DMS 273 (cell line): ENCODE measurements at regions not wholly inside any gene's neighbourhood (a gene's known extent, or its start where the extent isn't known, plus 50 kb on each side); places are given as distances from the start of the nearest gene placed in this dataset.
"Not testable (repeated sequence)": the region's sequence is repeated elsewhere in the genome, so short reads cannot be mapped to it uniquely, and the experiment has no call there.

Experiments
- DNase-seq: peaks from one replicate; lab custom pipeline; 2025; ENCODE audit not compliant: unreplicated experiment; lab: John Stamatoyannopoulos, UW

DNA sequence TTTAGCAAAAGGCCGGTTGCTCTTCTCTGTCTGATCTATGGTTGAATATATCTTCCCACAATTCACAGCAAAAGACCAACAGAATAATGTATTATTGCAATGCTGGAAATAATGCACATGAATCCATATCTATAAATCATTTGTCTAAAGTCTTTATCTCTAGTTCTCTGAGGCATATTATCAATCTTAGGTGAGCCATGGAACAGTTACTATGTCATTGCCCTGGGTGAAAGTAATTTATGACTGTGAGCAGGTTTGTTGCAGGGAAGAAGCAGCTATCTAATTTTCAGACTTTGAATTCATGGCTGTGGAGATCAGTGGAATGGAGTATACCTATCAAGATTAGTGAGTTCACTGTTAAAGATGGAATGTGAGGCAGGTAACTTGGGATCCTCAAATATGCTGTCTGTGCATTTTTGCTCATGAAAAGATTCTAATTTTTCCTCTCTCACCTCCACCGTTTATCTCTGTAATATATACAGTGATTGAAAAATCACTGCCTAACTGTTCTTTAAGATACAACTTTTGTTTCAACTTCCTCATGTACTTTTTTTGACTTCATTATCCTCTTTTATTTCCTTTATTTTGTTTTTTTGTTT lies 256.8 kb upstream of the ARSJ start:
- DNase-seq: no peak

DNA sequence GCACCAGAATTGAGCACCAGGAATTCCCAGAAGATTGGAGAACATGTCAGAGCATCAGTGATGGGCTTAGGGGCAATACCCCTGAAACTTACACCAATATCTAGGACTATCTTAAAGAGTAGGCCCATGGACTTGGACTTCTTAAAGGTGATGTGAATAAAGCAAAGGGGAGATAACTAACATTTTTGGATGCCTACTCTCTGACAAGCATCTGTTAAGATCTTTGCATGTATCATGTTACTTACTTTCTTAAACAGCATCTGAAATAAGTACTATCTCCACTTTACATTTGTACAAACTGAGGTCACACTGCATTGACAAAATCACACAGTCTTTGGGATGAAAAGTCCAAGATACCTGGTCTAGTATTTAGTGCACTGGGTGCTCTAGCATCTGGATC lies 258.6 kb upstream of the ARSJ start:
- DNase-seq: no peak

DNA sequence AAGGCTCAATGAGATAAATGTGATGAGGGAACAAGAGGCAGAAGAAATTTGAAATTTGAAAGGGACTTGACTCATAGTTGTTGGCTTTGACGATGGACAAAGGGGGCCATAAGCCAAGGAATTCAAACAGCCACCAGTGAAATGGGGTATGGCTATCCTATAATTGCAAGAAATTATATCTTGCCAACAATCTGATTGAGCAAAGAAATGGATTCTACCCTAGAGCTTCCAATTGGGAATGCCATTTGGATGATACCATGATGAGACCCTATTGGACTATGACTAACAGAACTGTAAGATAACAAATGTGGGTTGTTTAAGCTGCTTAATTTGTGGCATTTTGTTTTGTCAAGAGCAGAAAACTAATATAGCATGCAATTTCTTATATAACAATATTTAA lies 270.1 kb upstream of the ARSJ start:
- no peak for DNase-seq

DNA sequence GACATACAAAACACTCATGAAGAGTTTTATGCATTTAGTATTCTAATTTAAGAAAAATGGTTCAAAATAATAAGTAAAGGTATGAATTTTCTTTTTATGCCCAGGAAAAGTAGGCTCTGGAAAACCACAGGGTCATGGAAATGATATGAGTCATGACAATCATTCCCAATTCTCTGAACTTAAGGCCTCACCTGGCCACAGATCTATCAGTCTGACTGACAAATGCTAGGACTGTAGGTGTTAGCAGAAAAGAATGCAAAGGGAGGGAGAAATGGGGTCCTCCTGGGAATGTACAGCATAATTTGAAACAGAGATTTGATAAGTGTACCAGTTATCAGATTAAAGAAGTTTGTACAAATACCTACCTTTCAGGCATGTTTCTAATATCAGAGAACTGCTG lies 270.5 kb upstream of the ARSJ start:
- no peak for DNase-seq

DNA sequence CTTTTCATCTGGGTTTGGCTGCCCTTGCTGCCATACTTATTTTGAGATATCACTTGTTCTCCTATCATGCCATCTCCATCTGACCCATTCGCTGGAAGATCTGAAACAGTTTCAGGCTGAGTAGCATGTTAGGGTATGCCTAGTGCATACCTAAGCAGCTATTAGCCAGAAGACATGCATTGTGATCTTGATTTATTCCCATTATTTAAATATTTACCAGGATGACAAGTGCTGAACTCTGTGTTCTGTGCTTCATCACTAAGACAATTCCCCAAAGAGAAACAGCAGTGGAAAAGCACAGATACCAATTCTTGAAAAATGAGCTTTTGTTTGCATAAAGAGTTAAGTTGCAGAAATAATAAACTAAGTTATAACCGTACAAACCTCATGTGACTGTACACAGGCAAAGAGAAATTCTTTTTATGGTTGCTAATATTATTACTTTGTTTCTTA lies 271.0 kb upstream of the ARSJ start:
- no peak for DNase-seq

DNA sequence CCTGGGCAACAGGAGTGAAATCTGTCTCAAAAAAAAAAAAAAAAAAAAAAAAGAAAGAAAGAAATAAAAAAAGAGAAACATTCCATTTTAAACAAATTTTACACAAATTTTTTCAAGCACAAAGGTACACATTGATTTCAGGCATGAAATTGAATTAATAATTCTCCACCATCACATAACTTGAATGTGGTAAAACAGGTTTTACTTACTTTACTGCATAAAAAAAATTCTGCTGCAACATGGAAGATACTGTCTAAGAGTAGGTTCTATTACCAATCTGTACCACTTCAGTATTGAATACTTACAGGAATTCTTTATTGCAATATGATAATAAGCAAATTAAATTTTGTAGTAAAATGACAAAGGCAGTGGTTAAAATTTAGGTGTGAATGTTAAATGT lies 271.6 kb upstream of the ARSJ start:
- no peak for DNase-seq

DNA sequence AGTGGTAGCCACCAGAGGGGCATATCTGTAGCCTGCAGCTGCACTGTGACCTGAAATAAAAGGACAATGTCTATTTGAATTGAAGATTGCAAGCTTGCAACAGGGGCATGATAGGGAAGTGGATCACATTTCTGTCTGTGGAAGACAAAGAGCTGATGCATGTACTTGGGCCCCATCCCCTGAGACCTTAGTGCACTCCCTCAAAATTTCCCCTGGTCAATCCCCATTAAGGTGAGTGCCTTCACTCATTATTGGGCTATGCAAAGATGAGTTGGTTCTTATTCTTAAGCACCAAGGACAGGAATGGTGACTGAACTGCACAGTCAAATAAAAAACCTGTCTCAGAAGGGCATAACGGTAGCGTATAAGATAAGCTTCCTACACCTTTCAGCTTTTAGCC lies 273.1 kb upstream of the ARSJ start:
- DNase-seq: no peak

DNA sequence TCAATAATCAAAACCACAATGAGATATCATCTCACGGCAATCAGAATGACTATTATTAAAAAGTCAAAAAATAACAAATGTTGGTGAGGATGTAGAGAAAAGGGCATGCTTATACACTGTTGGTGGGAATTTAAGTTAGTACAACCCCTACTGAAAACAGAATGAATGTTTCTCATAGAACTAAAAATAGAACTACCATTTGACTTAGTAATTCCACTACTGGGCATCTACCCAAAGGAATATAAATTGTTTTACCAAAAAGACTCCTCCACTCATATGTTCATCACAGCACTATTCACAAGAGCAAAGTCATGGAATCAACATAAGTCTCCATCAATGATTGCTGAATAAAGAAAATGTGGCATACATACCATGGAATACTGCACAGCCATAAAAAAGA lies 278.1 kb upstream of the ARSJ start:
- no peak for DNase-seq

DNA sequence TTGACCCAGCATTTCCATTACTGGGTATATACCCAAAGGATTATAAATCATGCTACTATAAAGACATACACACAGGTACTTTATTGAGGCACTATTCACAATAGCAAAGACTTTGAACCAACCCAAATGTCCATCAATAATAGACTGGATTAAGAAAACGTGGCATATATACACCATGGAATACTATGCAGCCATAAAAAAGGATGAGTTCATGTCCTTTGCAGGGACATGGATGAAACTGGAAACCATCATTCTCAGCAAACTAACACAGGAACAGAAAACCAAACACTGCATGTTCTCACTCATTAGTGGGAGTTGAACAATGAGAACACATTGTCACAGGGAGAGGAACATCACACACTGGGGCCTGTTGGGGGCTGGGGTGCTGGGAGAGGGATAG lies 283.0 kb upstream of the ARSJ start:
- not testable (repeated sequence) for DNase-seq

DNA sequence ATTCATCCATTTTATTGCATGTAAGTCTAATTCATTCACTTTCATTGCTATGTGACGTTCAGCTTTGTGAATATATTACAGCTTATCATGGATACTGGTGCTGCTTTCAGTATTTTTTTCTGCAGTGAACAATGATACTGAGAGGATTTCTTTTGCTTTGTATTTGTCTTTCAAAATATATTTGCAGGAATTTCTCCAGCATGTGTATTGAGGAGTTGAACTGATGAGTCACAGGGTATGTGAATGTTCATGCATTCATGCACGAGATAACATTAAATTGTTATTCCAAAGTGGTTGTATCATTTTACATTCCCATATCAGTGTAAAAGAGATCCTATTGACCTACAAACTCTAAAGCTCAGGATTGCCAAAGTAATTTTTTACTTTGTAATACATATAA lies 283.8 kb upstream of the ARSJ start:
- no peak for DNase-seq

DNA sequence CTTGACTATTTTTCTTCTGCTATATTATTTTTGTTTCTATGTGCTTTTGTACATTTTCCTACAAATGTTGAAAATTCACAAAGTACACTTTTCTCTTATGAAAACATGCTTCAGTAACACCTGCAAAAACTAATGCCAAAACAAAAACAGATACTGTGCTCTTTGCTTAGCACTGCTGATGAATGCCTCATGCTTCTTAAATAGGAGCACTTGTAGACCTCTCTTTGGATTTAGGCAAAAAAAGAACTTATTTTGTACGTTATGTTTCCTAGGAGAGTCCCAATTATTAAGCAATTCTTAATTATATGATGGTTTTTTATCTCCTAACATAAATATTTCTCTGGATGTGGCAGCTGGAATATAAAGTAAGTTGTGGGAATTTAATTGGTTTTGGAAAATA lies 285.0 kb upstream of the ARSJ start:
- DNase-seq: no peak

DNA sequence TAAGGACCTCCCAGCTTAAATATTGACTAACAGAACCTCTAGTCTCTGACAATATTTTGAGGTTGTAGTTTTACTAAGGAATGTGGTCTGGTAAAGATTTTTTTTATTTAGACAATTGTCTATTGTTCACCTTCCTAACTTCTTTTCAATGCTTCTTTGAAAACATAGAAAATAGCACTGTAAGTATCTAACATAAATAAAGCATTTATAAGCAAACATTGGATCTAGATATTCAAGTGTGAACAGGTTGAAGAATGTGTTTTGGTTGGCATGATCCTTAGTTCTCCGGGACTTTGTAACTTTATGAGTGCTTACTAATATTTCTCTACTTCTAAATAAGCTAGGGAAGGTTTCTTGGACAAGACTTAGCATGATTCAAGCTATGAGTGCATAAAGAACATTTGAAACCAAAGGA lies 285.4 kb upstream of the ARSJ start:
- no peak for DNase-seq

DNA sequence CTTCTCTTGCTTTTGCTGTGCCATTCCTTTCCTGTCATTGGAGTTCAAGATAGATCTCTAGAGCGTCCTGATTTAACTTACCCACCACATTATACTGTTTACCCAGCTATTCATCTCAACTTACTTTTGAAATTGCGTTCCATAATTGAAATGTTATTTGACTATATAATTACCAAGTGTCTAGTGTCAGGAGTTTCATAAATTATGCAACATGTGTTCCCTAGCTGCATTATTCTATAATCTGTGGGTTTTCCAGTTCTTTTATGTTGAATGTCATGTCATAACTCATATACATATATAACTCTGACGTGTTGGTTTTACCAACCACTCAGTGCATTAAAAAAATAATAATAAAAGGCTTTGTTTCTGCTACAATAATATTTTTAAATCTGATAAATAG lies 285.9 kb upstream of the ARSJ start:
- DNase-seq: no peak

DNA sequence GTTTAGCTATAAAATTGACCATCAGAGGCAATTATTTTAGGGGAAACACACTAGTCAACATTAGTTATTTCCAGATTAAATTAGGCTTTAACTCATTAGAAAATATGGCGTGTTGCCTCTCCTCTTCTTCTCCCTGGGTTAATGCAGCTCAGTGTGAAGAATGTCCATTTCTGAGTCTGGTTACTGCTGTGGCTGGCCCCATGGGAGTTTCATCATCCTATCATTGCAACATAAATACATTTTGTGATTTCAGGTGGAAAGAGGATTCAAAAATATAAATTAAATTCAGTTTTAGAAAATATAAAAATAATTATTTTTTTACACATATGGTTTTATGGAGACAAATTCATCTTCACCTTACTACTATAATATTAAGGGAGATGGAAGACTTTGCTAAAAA lies 288.5 kb upstream of the ARSJ start:
- DNase-seq: no peak

DNA sequence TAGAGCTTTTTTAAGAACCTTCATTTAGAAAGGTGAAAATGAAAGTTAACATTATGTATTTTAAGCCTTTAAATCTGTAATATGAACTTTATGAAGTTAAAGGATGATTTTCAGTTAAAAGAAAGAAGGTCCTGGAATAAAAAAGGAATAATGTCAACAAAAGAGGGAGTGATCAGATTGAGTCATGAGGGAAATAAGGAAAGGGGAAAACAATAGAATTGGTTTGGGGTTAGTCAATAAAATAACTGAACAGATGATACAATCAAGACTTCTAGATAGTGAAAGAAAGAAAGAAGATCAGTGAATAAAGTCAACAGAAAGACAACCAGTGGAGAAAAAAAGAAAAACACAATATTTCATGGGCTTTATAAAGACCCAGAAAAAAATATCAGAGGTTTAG lies 291.6 kb upstream of the ARSJ start:
- no peak for DNase-seq

DNA sequence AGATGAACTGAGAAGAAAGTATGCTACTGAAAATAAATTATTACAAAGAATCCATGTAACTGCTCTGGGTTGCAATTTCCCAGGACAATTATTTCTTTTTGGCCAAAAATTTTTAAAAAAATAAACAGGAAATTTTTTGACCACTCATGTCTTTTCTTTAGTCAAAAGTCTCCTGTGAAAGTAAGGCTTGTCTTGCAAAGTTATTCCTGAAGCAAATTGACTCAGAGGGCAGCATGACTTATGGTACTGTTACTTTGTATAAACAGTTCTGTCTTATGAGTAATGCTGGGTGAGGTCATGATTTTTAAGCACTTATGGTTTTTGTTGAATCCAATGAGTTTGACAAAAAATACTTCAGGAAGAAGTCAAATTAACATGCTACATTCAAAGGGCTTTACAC lies 292.8 kb upstream of the ARSJ start:
- DNase-seq: peak; percentile 4

DNA sequence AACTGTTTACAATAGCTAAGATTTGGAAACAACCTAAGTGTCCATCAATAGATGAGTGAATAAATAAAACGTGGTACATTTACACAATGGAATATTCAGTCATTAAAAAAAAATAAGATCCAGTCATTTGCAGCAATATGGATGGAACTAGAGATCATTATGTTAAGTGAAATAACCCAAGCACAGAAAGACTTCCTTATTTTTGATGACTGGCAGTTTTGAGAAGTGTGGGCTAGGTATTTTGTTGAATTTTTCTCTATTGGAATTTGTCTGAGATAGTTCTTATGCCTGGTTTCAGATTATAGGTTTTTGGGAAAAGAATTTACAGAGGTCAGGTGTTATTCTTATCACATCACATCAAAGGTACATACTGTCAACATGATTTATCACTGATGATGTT lies 293.8 kb upstream of the ARSJ start:
- no peak for DNase-seq

DNA sequence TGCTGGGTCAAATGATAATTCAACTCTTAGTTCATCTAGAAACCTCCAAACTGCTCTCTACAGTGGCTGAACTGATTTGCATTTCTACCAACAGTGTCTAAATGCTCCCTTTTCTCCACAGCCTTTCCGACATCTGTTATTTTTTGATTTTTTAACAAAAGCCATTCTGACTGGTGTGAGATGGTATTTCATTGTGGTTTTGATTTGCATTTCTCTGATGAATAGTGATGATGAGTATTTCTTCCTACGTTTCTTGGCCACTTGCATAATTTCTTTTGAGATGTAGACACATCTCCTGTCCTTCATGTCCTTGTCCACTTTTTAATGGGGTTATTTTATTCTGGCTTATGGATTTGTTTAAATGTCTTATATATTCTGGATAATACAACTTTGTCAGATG lies 298.2 kb upstream of the ARSJ start:
- DNase-seq: no peak

DNA sequence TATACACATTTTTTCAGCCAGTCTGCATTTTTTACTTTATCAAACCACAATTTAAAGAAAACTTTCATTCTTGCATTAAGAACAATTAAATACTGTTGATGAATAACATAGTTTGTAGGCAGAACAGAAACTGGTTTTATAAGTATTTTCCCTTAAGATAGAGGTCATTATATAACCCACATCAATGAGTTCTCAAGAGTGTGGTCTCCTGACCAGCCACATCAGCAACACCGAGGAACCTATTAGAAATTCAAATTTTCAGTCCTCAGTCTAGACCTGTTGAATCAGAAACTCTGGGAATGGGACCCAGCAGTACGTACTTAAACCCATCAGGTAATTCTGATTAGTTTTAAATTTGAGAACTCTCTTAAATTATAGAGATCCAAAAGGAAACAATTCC lies 299.6 kb upstream of the ARSJ start:
- DNase-seq: no peak

DNA sequence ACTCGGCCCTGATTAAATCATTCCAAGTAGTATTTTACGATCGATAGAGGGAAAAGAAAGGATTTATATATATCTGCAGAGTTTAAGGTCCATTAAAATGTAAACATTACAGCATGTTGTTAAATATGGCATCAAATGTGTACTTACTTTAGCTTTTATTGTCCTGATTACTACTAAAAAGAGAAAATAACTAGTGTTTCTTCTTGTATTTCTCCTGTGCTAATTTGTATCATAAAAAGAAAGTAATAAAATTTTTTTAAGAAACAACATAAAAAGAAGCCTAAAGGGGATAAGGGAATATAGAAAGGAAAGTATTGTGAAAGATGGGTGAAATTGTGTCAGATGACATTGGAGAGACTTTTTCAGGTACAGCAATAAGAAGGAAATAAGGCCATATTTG lies 300.3 kb upstream of the ARSJ start:
- DNase-seq: no peak

DNA sequence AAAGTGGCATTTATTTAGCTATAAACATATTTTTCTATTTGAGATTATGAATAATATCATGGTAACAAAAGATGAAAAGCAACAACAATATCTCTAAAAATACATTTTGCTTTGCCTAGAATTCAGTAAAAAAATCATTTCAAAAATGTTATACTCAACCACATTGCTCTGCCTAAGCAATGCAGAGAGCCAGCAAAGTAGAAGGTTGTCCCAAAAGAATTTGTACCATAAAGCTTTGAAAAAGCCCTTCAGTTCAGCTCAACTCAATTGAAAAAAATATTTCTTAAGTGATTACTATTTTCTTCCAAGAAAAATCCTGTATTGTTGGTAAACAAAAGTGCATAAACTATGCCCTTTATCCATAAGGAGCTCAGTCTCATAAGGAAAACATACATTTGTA lies 301.2 kb upstream of the ARSJ start:
- no peak for DNase-seq

DNA sequence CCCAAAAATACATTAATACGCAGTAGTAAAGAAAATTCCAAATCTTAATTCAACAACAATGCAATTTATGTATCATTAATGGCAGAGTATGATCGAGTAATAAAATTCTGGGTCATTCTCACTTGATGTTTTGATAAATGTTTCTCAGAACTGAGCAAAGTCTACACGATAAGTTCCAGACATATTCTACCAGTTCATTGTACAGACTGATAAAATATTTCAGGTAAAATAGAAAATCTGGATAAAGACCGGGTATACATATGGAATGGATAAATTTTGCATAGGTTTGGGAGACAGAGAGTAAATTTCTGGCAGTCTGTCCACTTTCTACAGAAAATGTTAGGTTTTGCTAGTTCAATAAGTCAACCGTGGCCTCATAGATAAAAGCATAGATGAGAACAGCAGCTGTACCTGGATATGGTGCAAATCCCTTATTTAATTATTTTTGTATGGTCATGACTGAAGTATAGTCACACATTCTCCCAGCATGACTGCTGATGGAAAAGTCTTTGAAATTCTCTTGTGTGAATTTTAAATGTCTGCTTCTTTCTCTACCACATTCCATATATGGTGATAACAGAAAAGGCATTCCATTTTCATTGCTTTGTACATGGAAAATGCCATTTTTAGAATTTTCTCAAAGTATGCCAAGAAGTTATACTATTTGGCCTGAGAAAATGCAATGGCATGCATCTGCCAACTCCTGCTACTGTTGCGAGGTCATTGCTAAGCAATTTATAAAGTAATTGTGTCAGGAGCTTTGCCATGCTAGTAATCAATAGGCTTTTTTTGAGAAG lies 301.9 kb upstream of the ARSJ start:
- DNase-seq: no peak

DNA sequence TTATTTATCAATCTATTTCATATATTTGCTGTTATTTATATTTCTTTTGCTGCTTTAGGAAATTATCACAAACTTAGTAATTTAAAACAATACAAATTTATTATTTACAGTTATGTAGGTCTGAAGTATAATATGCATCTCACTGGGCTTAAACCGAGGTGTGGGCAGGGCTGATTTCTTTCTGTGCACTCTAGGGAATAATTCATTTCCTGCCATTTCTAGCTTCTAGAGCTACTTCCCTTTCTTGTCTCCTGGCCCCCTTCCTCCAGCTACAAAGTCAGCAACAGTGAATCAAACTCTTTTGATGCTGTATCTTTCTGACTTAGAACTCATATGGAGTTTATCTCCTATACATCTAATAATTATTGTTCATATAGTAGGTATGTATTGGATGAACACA lies 303.5 kb upstream of the ARSJ start:
- no peak for DNase-seq
